ENCODE measurements at regions not wholly inside any gene's neighbourhood (a gene's known extent, or its start where the extent isn't known, plus 50 kb on each side); places are given as distances from the start of the nearest gene placed in this dataset.

DNA sequence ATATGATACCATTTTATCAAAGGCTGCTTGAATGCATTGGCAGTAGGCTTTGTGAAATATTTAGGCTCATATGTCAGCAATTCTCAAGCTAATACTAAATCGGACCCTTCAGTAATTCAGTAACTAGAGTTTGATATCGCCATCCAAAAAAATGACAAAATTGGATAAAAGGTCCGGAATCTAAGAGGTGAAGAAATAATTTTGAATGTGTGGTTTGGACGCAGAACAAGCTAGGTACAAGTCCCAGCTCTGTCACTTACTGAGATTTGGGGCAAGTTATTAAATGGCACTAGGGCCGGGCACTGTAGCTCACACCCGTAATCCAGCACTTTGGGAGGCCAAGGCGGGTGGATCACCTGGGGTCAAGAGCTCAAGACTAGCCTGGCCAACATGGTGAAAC lies 956.5 kb downstream of the CDH11 start:
- TF ChIP-seq, protein P1, sequence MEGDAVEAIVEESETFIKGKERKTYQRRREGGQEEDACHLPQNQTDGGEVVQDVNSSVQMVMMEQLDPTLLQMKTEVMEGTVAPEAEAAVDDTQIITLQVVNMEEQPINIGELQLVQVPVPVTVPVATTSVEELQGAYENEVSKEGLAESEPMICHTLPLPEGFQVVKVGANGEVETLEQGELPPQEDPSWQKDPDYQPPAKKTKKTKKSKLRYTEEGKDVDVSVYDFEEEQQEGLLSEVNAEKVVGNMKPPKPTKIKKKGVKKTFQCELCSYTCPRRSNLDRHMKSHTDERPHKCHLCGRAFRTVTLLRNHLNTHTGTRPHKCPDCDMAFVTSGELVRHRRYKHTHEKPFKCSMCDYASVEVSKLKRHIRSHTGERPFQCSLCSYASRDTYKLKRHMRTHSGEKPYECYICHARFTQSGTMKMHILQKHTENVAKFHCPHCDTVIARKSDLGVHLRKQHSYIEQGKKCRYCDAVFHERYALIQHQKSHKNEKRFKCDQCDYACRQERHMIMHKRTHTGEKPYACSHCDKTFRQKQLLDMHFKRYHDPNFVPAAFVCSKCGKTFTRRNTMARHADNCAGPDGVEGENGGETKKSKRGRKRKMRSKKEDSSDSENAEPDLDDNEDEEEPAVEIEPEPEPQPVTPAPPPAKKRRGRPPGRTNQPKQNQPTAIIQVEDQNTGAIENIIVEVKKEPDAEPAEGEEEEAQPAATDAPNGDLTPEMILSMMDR (conservative IDR thresholded peaks at IDR 0.05): no peak
- no peak overlapping the region for H2BK12ac ChIP-seq (ENCODE audit: insufficient read length, low read depth, low read length)
- Mint-ChIP-seq H3K27me3 (ENCODE audit: low read depth) (no peaks in the 10 kb centered on the region), H3K36me3 (ENCODE audit: insufficient read depth in 1 of 3, low read depth in 3 of 3) (no peaks in the 10 kb centered on the region), H3K4me1 (no peaks in the 10 kb centered on the region), H3K9me3 (no peaks in the 10 kb centered on the region), H3K27ac (no peak overlapping the region), H3K4me3 (no peak overlapping the region)
- H3K18ac ChIP-seq (ENCODE audit: insufficient read length, low read depth, low read length): no peak overlapping the region
- no peak overlapping the region for H2BK20ac ChIP-seq (ENCODE audit: low read depth, low read length, poor library complexity, severe bottlenecking)
- H3K79me1 ChIP-seq (ENCODE audit: insufficient read depth, low read depth, low read length, poor library complexity, severe bottlenecking): no peaks in the 10 kb centered on the region
- H4K5ac ChIP-seq (ENCODE audit: insufficient read length, low read depth, low read length): no peak overlapping the region
- H3K9me3 ChIP-seq (ENCODE audit: control insufficient read depth, low read depth, low read length): no peaks in the 10 kb centered on the region
- H3K14ac ChIP-seq (ENCODE audit: insufficient read depth, low read length): no peak overlapping the region
- no peak overlapping the region for H4K91ac ChIP-seq (ENCODE audit: insufficient read length, low read depth, low read length)
- no peaks in the 10 kb centered on the region for H3K79me2 ChIP-seq (ENCODE audit: insufficient read depth, low read length)
- no peak overlapping the region for H2BK5ac ChIP-seq (ENCODE audit: insufficient read length, low read length)
- no peak overlapping the region for H2AFZ ChIP-seq (ENCODE audit: low read length)
- H3K4me1 ChIP-seq (ENCODE audit: insufficient read depth, low read length): no peaks in the 10 kb centered on the region
- no peak for DNase-seq
- H3K9ac ChIP-seq (ENCODE audit: extremely low read depth, insufficient read length, low read length): no peak overlapping the region
- no peak overlapping the region for H2BK120ac ChIP-seq (ENCODE audit: low read depth, low read length, poor library complexity, severe bottlenecking)
- no peaks in the 10 kb centered on the region for H3K23me2 ChIP-seq (ENCODE audit: insufficient read length, low read depth, low read length, poor library complexity, severe bottlenecking)
- H3K4ac ChIP-seq (ENCODE audit: low read depth, low read length): no peak overlapping the region
- no peak overlapping the region for H3T11ph ChIP-seq (ENCODE audit: low read length)
- no peak overlapping the region for H3K4me2 ChIP-seq (ENCODE audit: insufficient read depth, insufficient read length, low read length)
- no peak overlapping the region for H4K8ac ChIP-seq (replicated peaks; ENCODE audit: insufficient read length, low read depth, low read length)
- H2AK5ac ChIP-seq (ENCODE audit: insufficient read length, low read length): no peak overlapping the region
- no peaks in the 10 kb centered on the region for H3K27me3 ChIP-seq (ENCODE audit: insufficient read depth, low read length)
- H3K27ac ChIP-seq (ENCODE audit: insufficient read length, low read depth, low read length): no peak overlapping the region
- H3K23ac ChIP-seq (ENCODE audit: insufficient read length, low read depth, low read length): no peak overlapping the region
- H4K20me1 ChIP-seq (ENCODE audit: control insufficient read depth, insufficient read depth, insufficient read length): no peaks in the 10 kb centered on the region
- H2BK15ac ChIP-seq (ENCODE audit: low read depth, low read length): no peak overlapping the region
- no peak overlapping the region for H3K56ac ChIP-seq (ENCODE audit: insufficient read length, low read depth, low read length)
- no CpG with 5 or more reads among the region's 7 CpGs for WGBS (ENCODE audit: extremely low coverage, insufficient read length, low lambda C conversion rate)

Measured in H9 (cell line).